ENCODE measurements at regions not wholly inside any gene's neighbourhood (a gene's known extent, or its start where the extent isn't known, plus 50 kb on each side); places are given as distances from the start of the nearest gene placed in this dataset.

GRCh38 chr10:9289811-9290210, 1235.3 kb downstream of the GATA3 start:
- H3K4me3 ChIP-seq (replicated peaks; ENCODE audit: low read depth, low read length), result no peak overlapping the region
- TF ChIP-seq CTCF (IDR thresholded peaks at IDR 0.05; ENCODE audit: low read depth, low read length, missing control alignments), result no peak
- DNase-seq (ENCODE audit: extremely low read depth, low read depth), result no peak

GRCh38 chr10:9291081-9291480, 1236.6 kb downstream of the GATA3 start:
- no peak for TF ChIP-seq CTCF (IDR thresholded peaks at IDR 0.05; ENCODE audit: low read depth, low read length, missing control alignments)
- DNase-seq (ENCODE audit: extremely low read depth, low read depth), result no peak
- no peak overlapping the region for H3K4me3 ChIP-seq (replicated peaks; ENCODE audit: low read depth, low read length)

GRCh38 chr10:9294132-9294663, 1239.7 kb downstream of the GATA3 start:
- H3K4me3 ChIP-seq (replicated peaks; ENCODE audit: low read depth, low read length), result no peak overlapping the region
- no peak for DNase-seq (ENCODE audit: extremely low read depth, low read depth)
- no peak for TF ChIP-seq CTCF (IDR thresholded peaks at IDR 0.05; ENCODE audit: low read depth, low read length, missing control alignments)

- no peak overlapping the region for H3K4me3 ChIP-seq (replicated peaks; ENCODE audit: low read depth, low read length)
- no peak for DNase-seq (ENCODE audit: extremely low read depth, low read depth)
- TF ChIP-seq CTCF (IDR thresholded peaks at IDR 0.05; ENCODE audit: low read depth, low read length, missing control alignments), result no peak
These were observed 1240.4 kb downstream of the GATA3 start for GRCh38 chr10:9294865-9295264.

- no peak for DNase-seq (ENCODE audit: extremely low read depth, low read depth)
- no peak for TF ChIP-seq CTCF (IDR thresholded peaks at IDR 0.05; ENCODE audit: low read depth, low read length, missing control alignments)
- no peak overlapping the region for H3K4me3 ChIP-seq (replicated peaks; ENCODE audit: low read depth, low read length)
These were observed 1241.7 kb downstream of the GATA3 start for GRCh38 chr10:9296190-9296589.

- no peak overlapping the region for H3K4me3 ChIP-seq (replicated peaks; ENCODE audit: low read depth, low read length)
- DNase-seq (ENCODE audit: extremely low read depth, low read depth), result no peak
- TF ChIP-seq CTCF (IDR thresholded peaks at IDR 0.05; ENCODE audit: low read depth, low read length, missing control alignments), result no peak
These were observed 1243.1 kb downstream of the GATA3 start for GRCh38 chr10:9297580-9297979.

GRCh38 chr10:9299966-9300365, 1245.5 kb downstream of the GATA3 start:
- TF ChIP-seq CTCF (IDR thresholded peaks at IDR 0.05; ENCODE audit: low read depth, low read length, missing control alignments), result no peak
- H3K4me3 ChIP-seq (replicated peaks; ENCODE audit: low read depth, low read length), result no peak overlapping the region
- no peak for DNase-seq (ENCODE audit: extremely low read depth, low read depth)
